ENCODE measurements at regions not wholly inside any gene's neighbourhood (a gene's known extent, or its start where the extent isn't known, plus 50 kb on each side); places are given as distances from the start of the nearest gene placed in this dataset.

GRCh38 chr10:52879091-52879807, 106.7 kb upstream of the MBL2 start:
- Histone ChIP-seq H3K36me3 (ENCODE audit: insufficient read depth, low read length) (no peaks in the 10 kb centered on the region), H3K27me3 (ENCODE audit: insufficient read depth, low read length) (no peaks in the 10 kb centered on the region), H3K9me3 (ENCODE audit: low read depth, low read length) (no peaks in the 10 kb centered on the region), H2AFZ (ENCODE audit: low read length) (no peak overlapping the region), H4K20me1 (ENCODE audit: insufficient read depth, low read length) (no peaks in the 10 kb centered on the region), H3K27ac (ENCODE audit: low read depth, low read length) (no peak overlapping the region), H3K4me1 (ENCODE audit: insufficient read depth, low read length) (no peaks in the 10 kb centered on the region), H3K4me2 (ENCODE audit: insufficient read depth, low read length) (no peak overlapping the region), H3K4me3 (ENCODE audit: insufficient read depth, low read length) (no peak overlapping the region), H3K79me2 (ENCODE audit: insufficient read depth, low read length) (no peaks in the 10 kb centered on the region)
- DNase-seq (ENCODE audit: insufficient read length, low spot score, missing footprints): no peak
- no peak for TF ChIP-seq CTCF (IDR thresholded peaks at IDR 0.05; ENCODE audit: extremely low read depth, low read depth, low read length)

GRCh38 chr10:52877451-52877850, 104.9 kb upstream of the MBL2 start:
- no peak for DNase-seq (ENCODE audit: insufficient read length, low spot score, missing footprints)
- H3K27me3 ChIP-seq (ENCODE audit: insufficient read depth, low read length): no peaks in the 10 kb centered on the region
- no peak overlapping the region for H2AFZ ChIP-seq (ENCODE audit: low read length)
- H3K4me1 ChIP-seq (ENCODE audit: insufficient read depth, low read length): no peaks in the 10 kb centered on the region
- no peak overlapping the region for H3K27ac ChIP-seq (ENCODE audit: low read depth, low read length)
- H3K4me3 ChIP-seq (ENCODE audit: insufficient read depth, low read length): no peak overlapping the region
- H4K20me1 ChIP-seq (ENCODE audit: insufficient read depth, low read length): no peaks in the 10 kb centered on the region
- H3K79me2 ChIP-seq (ENCODE audit: insufficient read depth, low read length): no peaks in the 10 kb centered on the region
- no peaks in the 10 kb centered on the region for H3K9me3 ChIP-seq (ENCODE audit: low read depth, low read length)
- no peak overlapping the region for H3K4me2 ChIP-seq (ENCODE audit: insufficient read depth, low read length)
- TF ChIP-seq CTCF (IDR thresholded peaks at IDR 0.05; ENCODE audit: extremely low read depth, low read depth, low read length): no peak
- H3K36me3 ChIP-seq (ENCODE audit: insufficient read depth, low read length): no peaks in the 10 kb centered on the region

DNA sequence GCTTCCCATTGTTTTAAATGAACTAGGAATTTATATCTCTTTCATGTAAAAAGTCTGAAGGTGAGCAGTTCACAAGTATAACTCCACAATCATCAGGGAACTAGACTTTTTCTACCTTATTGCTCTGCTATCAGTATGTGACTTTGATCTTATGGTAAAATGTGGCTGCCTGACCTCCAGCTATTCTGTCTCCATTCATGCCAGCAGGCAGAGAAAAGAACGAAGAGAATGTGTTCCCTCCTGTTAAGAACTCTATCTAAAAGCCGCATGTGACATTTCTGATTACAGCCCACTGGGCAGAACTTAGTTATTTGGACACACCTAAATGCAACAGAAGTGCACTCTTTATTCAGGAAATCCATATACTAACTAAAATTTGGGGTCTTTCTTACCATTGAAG, 102.8 kb upstream of the MBL2 start:
- no peak overlapping the region for H3K27ac ChIP-seq (ENCODE audit: low read depth, low read length)
- no peak overlapping the region for H2AFZ ChIP-seq (ENCODE audit: low read length)
- TF ChIP-seq CTCF (IDR thresholded peaks at IDR 0.05; ENCODE audit: extremely low read depth, low read depth, low read length): no peak
- H3K4me1 ChIP-seq (ENCODE audit: insufficient read depth, low read length): no peaks in the 10 kb centered on the region
- no peaks in the 10 kb centered on the region for H3K9me3 ChIP-seq (ENCODE audit: low read depth, low read length)
- H4K20me1 ChIP-seq (ENCODE audit: insufficient read depth, low read length): no peaks in the 10 kb centered on the region
- no peaks in the 10 kb centered on the region for H3K27me3 ChIP-seq (ENCODE audit: insufficient read depth, low read length)
- H3K79me2 ChIP-seq (ENCODE audit: insufficient read depth, low read length): no peaks in the 10 kb centered on the region
- no peaks in the 10 kb centered on the region for H3K36me3 ChIP-seq (ENCODE audit: insufficient read depth, low read length)
- no peak overlapping the region for H3K4me3 ChIP-seq (ENCODE audit: insufficient read depth, low read length)
- DNase-seq (ENCODE audit: insufficient read length, low spot score, missing footprints): no peak
- H3K4me2 ChIP-seq (ENCODE audit: insufficient read depth, low read length): no peak overlapping the region

- H3K4me2 ChIP-seq (ENCODE audit: insufficient read depth, low read length): no peak overlapping the region
These were observed 102.0 kb upstream of the MBL2 start for GRCh38 chr10:52874581-52874980.

More at GRCh38 chr10:52874581-52874980, 102.0 kb upstream of the MBL2 start:
- H3K4me3 ChIP-seq (ENCODE audit: insufficient read depth, low read length): no peak overlapping the region
- H3K79me2 ChIP-seq (ENCODE audit: insufficient read depth, low read length): no peaks in the 10 kb centered on the region
- H3K27me3 ChIP-seq (ENCODE audit: insufficient read depth, low read length): no peaks in the 10 kb centered on the region
- no peak overlapping the region for H3K27ac ChIP-seq (ENCODE audit: low read depth, low read length)
- DNase-seq (ENCODE audit: insufficient read length, low spot score, missing footprints): no peak
- H2AFZ ChIP-seq (ENCODE audit: low read length): no peak overlapping the region
- H4K20me1 ChIP-seq (ENCODE audit: insufficient read depth, low read length): no peaks in the 10 kb centered on the region
- H3K4me1 ChIP-seq (ENCODE audit: insufficient read depth, low read length): no peaks in the 10 kb centered on the region
- H3K36me3 ChIP-seq (ENCODE audit: insufficient read depth, low read length): no peaks in the 10 kb centered on the region
- H3K9me3 ChIP-seq (ENCODE audit: low read depth, low read length): no peaks in the 10 kb centered on the region
- no peak for TF ChIP-seq CTCF (IDR thresholded peaks at IDR 0.05; ENCODE audit: extremely low read depth, low read depth, low read length)

All from osteoblast (primary cell).